Sigmoid colon (tissue), 3 donors: ENCODE measurements at regions not wholly inside any gene's neighbourhood (a gene's known extent, or its start where the extent isn't known, plus 50 kb on each side); places are given as distances from the start of the nearest gene placed in this dataset.

Experiments used
- POLR2A ChIP-seq, 2 donors: fragments of 450-650 bp; IDR thresholded peaks; one replicate each; pipeline ENCODE4 v1.6.1; 2016; ENCODE audit warnings: antibody characterized with exemption in 2 of 2, mild to moderate bottlenecking in 2 of 2, moderate library complexity in 2 of 2
- TF ChIP-seq, protein P1 (sequence below), 4 experiments: fragments of 450-650 bp in 3 of 4; fragments of 200-600 bp in 1 of 4; IDR thresholded peaks; one replicate each; pipeline ENCODE4 v1.5.1; 2016 to 2019; ENCODE audit warnings: antibody characterized with exemption in 4 of 4, mild to moderate bottlenecking in 3 of 4, moderate library complexity in 2 of 4

- no peak for TF ChIP-seq POLR2A (IDR thresholded peaks at IDR 0.05)
- TF ChIP-seq, protein P1, sequence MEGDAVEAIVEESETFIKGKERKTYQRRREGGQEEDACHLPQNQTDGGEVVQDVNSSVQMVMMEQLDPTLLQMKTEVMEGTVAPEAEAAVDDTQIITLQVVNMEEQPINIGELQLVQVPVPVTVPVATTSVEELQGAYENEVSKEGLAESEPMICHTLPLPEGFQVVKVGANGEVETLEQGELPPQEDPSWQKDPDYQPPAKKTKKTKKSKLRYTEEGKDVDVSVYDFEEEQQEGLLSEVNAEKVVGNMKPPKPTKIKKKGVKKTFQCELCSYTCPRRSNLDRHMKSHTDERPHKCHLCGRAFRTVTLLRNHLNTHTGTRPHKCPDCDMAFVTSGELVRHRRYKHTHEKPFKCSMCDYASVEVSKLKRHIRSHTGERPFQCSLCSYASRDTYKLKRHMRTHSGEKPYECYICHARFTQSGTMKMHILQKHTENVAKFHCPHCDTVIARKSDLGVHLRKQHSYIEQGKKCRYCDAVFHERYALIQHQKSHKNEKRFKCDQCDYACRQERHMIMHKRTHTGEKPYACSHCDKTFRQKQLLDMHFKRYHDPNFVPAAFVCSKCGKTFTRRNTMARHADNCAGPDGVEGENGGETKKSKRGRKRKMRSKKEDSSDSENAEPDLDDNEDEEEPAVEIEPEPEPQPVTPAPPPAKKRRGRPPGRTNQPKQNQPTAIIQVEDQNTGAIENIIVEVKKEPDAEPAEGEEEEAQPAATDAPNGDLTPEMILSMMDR (IDR thresholded peaks at IDR 0.05), result no peak
Observed at GRCh38 chr15:62457100-62457499, 292.0 kb upstream of the C2CD4B start.
